SK-N-MC (cell line): ENCODE measurements at regions not wholly inside any gene's neighbourhood (a gene's known extent, or its start where the extent isn't known, plus 50 kb on each side); places are given as distances from the start of the nearest gene placed in this dataset.
"Not testable (repeated sequence)": the region's sequence is repeated elsewhere in the genome, so short reads cannot be mapped to it uniquely, and the experiment has no call there.

Experiments used
- DNase-seq: peaks from one replicate; pipeline ENCODE4 v3.0.0-alpha.2; 2011; ENCODE audit warnings: low read depth, low spot score
- H3K27ac ChIP-seq: fragments of 200-600 bp; sonication (generic); 2 replicates; pipeline ENCODE4 v1.5.1; 2016; ENCODE audit warnings: mixed run types
- H3K36me3 ChIP-seq: fragments of 200-600 bp; sonication (generic); 2 replicates; pipeline ENCODE4 v1.6.1; 2017; ENCODE audit warnings: antibody characterized with exemption, low read length, mixed read lengths; ENCODE audit not compliant: insufficient read depth
- H3K4me3 ChIP-seq: fragments of 200-600 bp; sonication (generic); 2 replicates; pipeline ENCODE4 v1.5.1; 2016
- H3K9ac ChIP-seq: fragments of 200-600 bp; sonication (generic); 2 replicates; pipeline ENCODE4 v1.8.0; 2017; ENCODE audit warnings: mixed run types, mixed read lengths; ENCODE audit not compliant: insufficient read length
- H3K9me3 ChIP-seq: fragments of 200-600 bp; sonication (generic); 2 replicates; pipeline ENCODE4 v1.6.1; 2017; ENCODE audit warnings: low read depth, mild to moderate bottlenecking, antibody characterized with exemption, low read length, moderate library complexity, mixed read lengths
- EZH2 ChIP-seq: fragments of 200-600 bp; sonication (generic); IDR thresholded peaks from one replicate; pipeline ENCODE4 v1.6.1; 2017; ENCODE audit warnings: antibody characterized with exemption
- FOXP2 ChIP-seq: optimal IDR thresholded peaks from 2 replicates; pipeline ENCODE3; 2011; ENCODE audit warnings: mild to moderate bottlenecking, moderate library complexity; ENCODE audit not compliant: insufficient read depth; ENCODE audit errors: extremely low read length, control extremely low read depth
- POLR2AphosphoS5 ChIP-seq: IDR thresholded peaks from 2 replicates; pipeline ENCODE4 v1.6.1; 2012; ENCODE audit warnings: mild to moderate bottlenecking, low read depth, low read length, borderline replicate concordance

GRCh38 chr4:169854090-169854489 lies 96.3 kb upstream of the HPF1 start:
- TF ChIP-seq EZH2 (no peak), FOXP2 (no peak), POLR2AphosphoS5 (no peak)
- no peak overlapping the region for H3K27ac ChIP-seq
- no peaks in the 10 kb centered on the region for H3K9me3 ChIP-seq
- H3K9ac ChIP-seq: no peak overlapping the region
- no peak overlapping the region for H3K4me3 ChIP-seq
- H3K36me3 ChIP-seq: no peaks in the 10 kb centered on the region
- DNase-seq: no peak

- TF ChIP-seq EZH2 (no peak), FOXP2 (no peak), POLR2AphosphoS5 (no peak)
- H3K36me3 ChIP-seq: no peaks in the 10 kb centered on the region
- H3K9me3 ChIP-seq: no peaks in the 10 kb centered on the region
- H3K4me3 ChIP-seq: no peak overlapping the region
- no peak for DNase-seq
- no peak overlapping the region for H3K9ac ChIP-seq
- H3K27ac ChIP-seq: no peak overlapping the region
Measured at GRCh38 chr4:169852481-169852880, 94.7 kb upstream of the HPF1 start.

- H3K4me3 ChIP-seq: no peak overlapping the region
- no peaks in the 10 kb centered on the region for H3K36me3 ChIP-seq
- H3K9ac ChIP-seq: no peak overlapping the region
- DNase-seq: no peak
- TF ChIP-seq POLR2AphosphoS5: no peak
- TF ChIP-seq EZH2: no peak
- no peak for TF ChIP-seq FOXP2
- no peak overlapping the region for H3K27ac ChIP-seq
- no peaks in the 10 kb centered on the region for H3K9me3 ChIP-seq
Measured at GRCh38 chr4:169851750-169852149, 94.0 kb upstream of the HPF1 start.

GRCh38 chr4:169849456-169849855 lies 91.7 kb upstream of the HPF1 start:
- H3K36me3 ChIP-seq: no peaks in the 10 kb centered on the region

GRCh38 chr4:169848018-169848417 lies 90.3 kb upstream of the HPF1 start:
- no peak for DNase-seq
- Histone ChIP-seq H3K9ac (no peak overlapping the region), H3K9me3 (no peaks in the 10 kb centered on the region), H3K27ac (no peak overlapping the region), H3K4me3 (no peak overlapping the region), H3K36me3 (no peaks in the 10 kb centered on the region)
- no peak for TF ChIP-seq POLR2AphosphoS5
- no peak for TF ChIP-seq FOXP2
- TF ChIP-seq EZH2: no peak

More at GRCh38 chr4:169849456-169849855, 91.7 kb upstream of the HPF1 start:
- H3K9ac ChIP-seq: no peak overlapping the region
- no peak overlapping the region for H3K4me3 ChIP-seq
- no peaks in the 10 kb centered on the region for H3K9me3 ChIP-seq
- TF ChIP-seq EZH2 (no peak), POLR2AphosphoS5 (no peak), FOXP2 (no peak)
- H3K27ac ChIP-seq: no peak overlapping the region
- DNase-seq: no peak

GRCh38 chr4:169847171-169847570 lies 89.4 kb upstream of the HPF1 start:
- TF ChIP-seq FOXP2 (no peak), POLR2AphosphoS5 (no peak), EZH2 (no peak)
- Histone ChIP-seq H3K4me3 (no peak overlapping the region), H3K36me3 (no peaks in the 10 kb centered on the region), H3K9ac (no peak overlapping the region), H3K9me3 (no peaks in the 10 kb centered on the region), H3K27ac (no peak overlapping the region)
- DNase-seq: no peak

- no peak for DNase-seq
- Histone ChIP-seq H3K27ac (no peak overlapping the region), H3K4me3 (no peak overlapping the region), H3K9ac (no peak overlapping the region), H3K9me3 (no peaks in the 10 kb centered on the region), H3K36me3 (no peaks in the 10 kb centered on the region)
- TF ChIP-seq EZH2: no peak
- TF ChIP-seq POLR2AphosphoS5: no peak
- no peak for TF ChIP-seq FOXP2
Measured at GRCh38 chr4:169846396-169846795, 88.7 kb upstream of the HPF1 start.

GRCh38 chr4:169841776-169842175 lies 84.0 kb upstream of the HPF1 start:
- H3K9ac ChIP-seq: no peak overlapping the region
- no peaks in the 10 kb centered on the region for H3K9me3 ChIP-seq
- no peaks in the 10 kb centered on the region for H3K36me3 ChIP-seq
- H3K27ac ChIP-seq: no peak overlapping the region
- H3K4me3 ChIP-seq: no peak overlapping the region
- TF ChIP-seq FOXP2 (no peak), POLR2AphosphoS5 (no peak), EZH2 (no peak)
- DNase-seq: no peak

- Histone ChIP-seq H3K27ac (no peak overlapping the region), H3K9ac (no peak overlapping the region), H3K4me3 (no peak overlapping the region), H3K36me3 (no peaks in the 10 kb centered on the region), H3K9me3 (no peaks in the 10 kb centered on the region)
- no peak for DNase-seq
- TF ChIP-seq EZH2: no peak
- no peak for TF ChIP-seq POLR2AphosphoS5
- no peak for TF ChIP-seq FOXP2
Measured at GRCh38 chr4:169840554-169840953, 82.8 kb upstream of the HPF1 start.

GRCh38 chr4:169828329-169828728 lies 70.6 kb upstream of the HPF1 start:
- not testable (repeated sequence) for DNase-seq, H3K27ac ChIP-seq, H3K36me3 ChIP-seq, H3K9me3 ChIP-seq, H3K9ac ChIP-seq, H3K4me3 ChIP-seq
